ENCODE measurements at regions not wholly inside any gene's neighbourhood (a gene's known extent, or its start where the extent isn't known, plus 50 kb on each side); places are given as distances from the start of the nearest gene placed in this dataset.

DNA sequence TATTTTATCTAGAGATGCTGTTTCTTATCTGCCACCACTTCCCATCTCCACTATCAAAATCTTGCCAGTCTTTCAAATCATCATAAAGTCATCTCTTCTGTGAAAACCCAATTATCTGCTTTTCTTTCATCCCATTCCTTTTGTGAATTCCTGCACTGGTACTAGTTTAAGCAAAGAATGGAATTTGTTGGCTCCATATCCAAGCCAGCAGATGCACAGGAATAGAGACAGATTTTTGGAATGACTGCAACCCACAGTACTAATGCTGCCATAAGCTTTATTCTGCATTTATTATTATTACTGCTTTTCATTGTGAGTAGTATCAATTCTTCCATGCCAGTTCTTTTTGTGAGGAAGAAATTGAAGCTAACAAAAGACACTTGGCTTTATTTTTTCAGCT is 616.7 kb downstream of the RAPGEF2 start:
- TF ChIP-seq POLR2A (IDR thresholded peaks at IDR 0.05), result no peak
- TF ChIP-seq, protein P1, sequence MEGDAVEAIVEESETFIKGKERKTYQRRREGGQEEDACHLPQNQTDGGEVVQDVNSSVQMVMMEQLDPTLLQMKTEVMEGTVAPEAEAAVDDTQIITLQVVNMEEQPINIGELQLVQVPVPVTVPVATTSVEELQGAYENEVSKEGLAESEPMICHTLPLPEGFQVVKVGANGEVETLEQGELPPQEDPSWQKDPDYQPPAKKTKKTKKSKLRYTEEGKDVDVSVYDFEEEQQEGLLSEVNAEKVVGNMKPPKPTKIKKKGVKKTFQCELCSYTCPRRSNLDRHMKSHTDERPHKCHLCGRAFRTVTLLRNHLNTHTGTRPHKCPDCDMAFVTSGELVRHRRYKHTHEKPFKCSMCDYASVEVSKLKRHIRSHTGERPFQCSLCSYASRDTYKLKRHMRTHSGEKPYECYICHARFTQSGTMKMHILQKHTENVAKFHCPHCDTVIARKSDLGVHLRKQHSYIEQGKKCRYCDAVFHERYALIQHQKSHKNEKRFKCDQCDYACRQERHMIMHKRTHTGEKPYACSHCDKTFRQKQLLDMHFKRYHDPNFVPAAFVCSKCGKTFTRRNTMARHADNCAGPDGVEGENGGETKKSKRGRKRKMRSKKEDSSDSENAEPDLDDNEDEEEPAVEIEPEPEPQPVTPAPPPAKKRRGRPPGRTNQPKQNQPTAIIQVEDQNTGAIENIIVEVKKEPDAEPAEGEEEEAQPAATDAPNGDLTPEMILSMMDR (IDR thresholded peaks at IDR 0.05), result no peak

Measured in sigmoid colon (tissue), 3 donors.